ENCODE measurements at regions not wholly inside any gene's neighbourhood (a gene's known extent, or its start where the extent isn't known, plus 50 kb on each side); places are given as distances from the start of the nearest gene placed in this dataset.

DNA sequence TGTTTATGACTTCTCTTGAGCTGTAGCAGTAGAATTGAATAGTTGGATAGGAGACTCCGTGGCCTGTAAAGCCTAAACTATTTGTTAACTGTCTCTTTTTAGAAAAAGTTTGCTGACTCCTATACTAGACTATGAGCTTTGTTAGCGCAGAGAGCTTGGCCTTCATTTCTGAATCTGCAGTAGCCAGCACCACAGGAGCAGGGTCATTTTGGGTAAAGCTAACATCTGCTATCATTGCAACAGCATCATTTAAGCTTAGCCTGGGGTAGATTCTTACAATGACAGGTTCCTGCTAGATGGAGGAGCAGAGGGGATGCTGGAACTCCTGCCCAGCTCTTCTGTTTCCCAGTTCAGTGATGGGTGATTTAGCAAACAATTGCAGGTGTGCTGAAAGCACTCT is 133.7 kb upstream of the ASTN2 start:
- DNase-seq (ENCODE audit: low spot score): no peak

DNA sequence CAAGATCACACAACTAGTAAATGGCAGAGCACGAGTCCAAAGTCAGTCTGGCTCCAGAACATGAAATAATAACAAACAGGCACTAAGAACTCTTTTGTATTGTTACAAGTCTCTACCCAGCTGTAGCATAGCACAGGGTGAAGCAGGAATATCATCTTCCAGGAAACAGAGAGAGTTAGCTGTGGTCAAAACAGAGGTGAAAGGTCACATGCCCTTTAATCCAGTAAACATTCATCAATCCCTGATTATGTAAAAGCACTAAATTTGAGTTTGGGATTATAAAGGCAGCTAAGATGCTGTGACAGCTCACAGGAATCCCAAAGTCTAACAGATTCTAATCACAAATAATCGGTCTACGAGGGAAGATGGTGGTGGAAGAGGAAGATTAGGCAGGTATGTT is 133.0 kb upstream of the ASTN2 start:
- no peak for DNase-seq (ENCODE audit: low spot score)

- no peak for DNase-seq (ENCODE audit: low spot score)
Measured at GRCh38 chr9:117546894-117547678, 132.2 kb upstream of the ASTN2 start.

DNA sequence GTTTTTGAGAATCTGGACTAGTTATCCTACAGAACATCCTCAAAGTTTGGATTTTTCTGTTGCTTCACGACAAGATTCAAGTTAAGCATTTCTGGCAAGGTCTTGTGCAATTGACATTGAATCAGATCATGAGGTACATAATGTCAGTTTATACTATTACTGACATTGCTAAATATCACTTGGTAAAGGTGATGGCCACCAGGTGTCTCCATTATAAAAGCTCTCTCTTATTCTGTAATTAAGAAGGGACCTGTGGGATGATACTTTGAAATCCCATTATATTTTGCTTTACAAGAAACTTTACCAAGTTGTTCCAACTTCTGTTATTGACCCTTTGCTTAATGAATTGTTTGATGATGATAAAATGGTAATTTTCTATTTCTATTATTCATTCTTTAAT is 131.0 kb upstream of the ASTN2 start:
- no peak for DNase-seq (ENCODE audit: low spot score)

GRCh38 chr9:117543089-117543488 is 128.2 kb upstream of the ASTN2 start:
- no peak for DNase-seq (ENCODE audit: low spot score)

- no peak for DNase-seq (ENCODE audit: low spot score)
Measured at GRCh38 chr9:117542021-117542420, 127.2 kb upstream of the ASTN2 start.

DNA sequence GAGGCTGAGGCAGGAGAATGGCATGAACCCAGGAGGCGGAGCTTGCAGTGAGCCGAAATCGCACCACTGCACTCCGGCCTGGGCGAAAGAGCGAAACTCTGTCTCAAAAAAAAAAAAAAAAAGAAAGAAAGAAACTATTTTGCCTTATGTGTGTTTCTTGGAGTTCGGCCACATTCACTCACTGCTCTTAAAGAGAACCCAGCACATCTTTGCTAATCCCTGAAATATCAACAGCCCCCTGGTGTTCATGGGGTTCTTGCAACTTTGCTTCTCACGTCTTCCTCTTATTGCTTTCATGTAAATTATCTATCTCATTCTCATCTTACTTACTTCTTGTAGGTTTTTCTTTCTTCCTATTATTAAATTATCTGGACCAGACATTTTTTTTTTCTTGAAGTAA is 126.3 kb upstream of the ASTN2 start:
- DNase-seq (ENCODE audit: low spot score): no peak

DNA sequence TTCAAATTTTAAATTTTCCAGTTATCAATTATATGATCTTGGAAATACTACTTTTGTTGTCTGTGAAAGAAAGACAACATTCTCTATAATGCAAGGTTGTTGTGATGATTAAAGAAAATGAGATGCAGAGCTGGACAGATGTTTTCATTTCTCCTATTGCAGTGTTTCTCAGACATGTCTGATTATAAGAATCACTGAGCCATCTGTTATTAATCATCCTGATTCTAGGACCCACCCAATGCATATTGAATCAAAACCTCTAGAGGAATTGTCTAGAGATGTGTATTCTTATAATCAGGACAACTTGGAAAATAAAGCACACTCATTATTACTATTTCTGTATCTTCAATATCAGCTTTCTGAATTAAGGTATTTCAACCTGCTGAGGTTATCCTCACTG is 121.1 kb upstream of the ASTN2 start:
- DNase-seq (ENCODE audit: low spot score): no peak

DNA sequence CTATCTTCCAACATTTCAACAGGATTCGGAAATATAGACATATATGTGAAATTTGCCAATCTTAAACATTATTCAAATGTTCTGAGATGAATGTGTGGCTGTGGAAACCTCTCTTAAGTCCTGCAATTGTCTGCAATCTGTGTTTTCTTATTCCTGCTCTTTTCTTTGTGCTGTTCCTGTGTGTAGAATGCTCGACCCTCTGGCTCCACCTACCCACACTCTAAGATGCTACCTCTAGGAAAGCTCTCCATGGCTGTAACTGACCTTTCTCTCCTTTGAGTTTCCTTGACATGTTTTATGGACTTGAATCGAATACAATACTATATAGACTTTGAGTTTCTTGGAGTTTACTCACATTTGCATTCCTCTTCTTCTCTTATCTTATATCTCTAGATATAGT is 120.6 kb upstream of the ASTN2 start:
- no peak for DNase-seq (ENCODE audit: low spot score)

DNA sequence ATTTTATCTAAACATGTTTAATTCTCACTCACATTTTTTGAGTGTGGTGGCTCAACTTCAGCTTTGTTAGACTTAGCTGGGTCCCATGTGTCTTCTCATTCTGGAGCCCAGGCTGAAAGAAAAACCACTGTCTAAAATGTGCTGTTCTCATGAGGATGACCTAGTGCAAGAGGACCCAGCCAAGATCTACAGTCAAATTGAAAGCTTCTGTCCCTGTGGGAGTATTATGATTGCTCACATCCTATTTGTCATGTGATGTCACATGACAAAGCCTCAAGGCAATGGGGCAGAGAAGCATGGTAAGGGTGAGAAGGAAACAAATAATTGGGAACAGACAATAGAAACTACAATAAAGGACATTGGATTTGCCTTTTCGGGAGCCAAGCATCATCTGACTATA is 113.4 kb upstream of the ASTN2 start:
- no peak for DNase-seq (ENCODE audit: low spot score)

DNA sequence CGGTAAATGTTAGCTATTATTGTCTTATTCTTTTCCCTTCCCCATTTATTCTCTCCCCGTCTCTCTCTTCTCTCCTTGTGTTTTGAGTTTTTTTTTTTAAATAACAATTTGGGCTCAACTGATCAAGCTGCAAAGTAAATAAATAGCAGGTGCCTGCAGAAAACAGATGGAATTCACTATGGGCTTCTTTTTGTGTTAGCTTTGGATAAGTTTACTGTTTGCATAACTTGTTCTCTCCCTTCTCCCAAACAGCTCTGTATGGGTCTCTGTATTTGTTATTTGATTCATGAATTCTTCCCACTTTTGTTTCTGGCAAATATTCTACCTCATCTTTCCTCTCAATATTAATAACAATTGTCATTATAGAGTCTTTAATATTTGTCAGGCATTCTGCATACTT is 111.8 kb upstream of the ASTN2 start:
- no peak for DNase-seq (ENCODE audit: low spot score)

DNA sequence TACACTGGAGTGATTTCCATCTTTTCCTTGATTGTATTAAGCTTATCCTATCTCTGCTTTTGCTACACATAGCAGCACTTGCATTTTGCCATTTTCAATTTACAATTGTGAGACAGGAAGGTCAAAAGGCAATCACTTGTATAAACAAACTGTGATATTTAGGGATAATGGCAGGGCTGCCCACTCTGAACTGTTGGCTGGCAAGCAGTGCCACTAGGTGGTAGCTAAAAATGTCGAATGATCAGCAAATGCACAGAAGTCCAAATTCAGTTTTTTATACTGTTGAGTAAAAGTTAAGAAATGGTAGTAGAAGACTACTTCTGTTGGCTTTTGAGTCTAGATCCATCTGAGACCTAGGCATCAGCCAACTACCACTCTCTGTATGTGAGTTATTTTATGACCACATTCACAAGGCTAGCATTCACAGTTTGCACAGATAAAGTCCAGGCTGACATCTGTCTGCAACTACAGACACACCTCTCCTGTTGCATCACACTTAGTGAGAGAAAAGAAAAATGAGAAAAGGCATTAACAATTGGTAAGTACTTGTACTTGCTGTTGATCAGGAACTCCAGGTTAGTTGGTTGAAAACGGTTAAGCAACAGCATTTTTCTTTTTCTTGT is 108.8 kb upstream of the ASTN2 start:
- no peak for DNase-seq (ENCODE audit: low spot score)

DNA sequence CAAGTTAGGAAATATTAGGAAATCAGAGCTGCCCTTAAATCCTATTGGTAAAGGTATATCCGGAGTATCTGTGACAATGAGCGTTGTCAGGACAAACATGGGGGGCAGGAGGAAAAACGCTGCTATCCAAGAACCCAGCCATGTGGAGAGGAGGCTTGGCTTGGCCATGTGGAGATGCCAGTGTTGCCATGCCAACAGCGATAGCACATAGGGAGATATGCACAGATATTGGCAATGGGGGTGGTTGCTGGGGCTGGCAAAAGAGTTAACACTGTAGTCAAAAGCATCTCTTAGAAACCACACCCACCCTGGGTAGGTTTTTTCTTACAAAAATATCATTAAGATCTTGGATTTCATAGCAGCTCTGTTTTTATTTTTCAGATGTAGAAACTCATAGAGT is 106.4 kb upstream of the ASTN2 start:
- no peak for DNase-seq (ENCODE audit: low spot score)

DNA sequence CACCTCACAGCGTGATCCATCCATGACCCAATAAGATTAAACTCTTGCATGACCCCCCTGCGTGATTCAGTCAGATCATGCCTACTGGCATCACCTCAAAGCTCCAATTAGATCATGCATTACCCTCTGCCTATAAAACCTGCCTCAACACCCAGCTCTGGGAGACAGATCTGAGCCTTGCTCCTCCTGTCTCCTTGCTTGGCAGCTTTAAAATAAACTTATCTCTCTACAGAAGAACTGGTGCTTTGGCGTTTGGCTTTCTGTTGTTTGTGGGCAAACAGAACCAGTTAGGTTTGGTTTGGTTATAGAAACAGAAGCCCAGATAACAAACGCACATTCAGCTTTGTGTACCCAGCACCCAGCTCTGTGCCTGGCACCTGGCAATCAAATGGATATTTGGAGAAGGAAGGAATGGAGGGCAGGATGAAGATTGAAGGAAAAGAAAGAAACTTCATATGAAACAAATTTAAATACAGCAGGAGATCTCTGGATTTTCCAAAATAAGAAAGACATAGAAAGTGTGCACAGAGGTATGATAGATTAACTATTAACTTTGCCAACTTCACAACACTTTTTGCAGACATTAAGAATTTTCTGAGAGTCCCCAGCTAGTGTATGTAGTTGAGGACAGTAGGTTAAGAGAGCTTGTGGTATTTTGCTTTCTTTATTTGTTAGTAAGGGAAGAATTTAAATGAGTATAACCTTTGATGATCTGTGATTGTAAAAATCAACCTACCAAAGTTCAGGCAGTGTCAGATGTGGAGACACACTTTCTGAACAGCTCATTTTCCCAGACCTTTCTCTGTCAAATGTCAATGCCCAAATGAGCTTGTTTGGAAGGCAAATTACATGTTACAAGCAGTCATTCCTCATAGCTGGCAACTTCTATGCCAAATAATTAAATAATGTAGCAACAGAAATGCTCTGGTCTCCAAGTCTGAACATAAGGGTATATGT is 102.1 kb upstream of the ASTN2 start:
- DNase-seq (ENCODE audit: low spot score): no peak

DNA sequence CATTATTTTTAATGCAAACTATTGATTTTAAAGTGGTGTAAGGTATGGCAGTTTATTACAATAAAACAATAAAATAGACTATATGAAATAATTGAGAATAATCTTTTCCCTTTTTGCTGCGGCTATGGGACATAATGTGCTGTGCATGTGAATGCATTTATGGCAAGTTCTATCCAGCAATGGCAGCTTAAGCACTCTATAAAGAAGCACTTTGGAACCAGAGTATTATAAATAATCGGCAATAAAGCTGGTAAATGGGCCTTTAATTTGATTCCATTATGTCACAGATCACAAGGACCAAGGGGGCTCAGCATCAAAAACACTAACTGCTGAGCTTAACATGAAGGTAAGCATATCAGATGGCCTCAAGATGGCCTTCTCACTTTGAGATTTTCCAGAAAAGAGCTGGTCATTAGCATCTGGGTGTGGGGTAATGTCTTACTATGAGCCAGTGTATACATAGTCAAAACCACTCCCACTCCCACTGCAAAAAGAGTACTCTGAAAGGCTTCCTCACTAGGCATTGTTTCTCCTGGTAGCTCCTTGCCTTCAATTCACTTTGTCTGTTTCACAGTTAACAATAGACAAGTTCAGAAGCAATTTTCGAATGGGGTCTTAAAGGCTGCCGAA is 97.1 kb upstream of the ASTN2 start:
- no peak for DNase-seq (ENCODE audit: low spot score)

GRCh38 chr9:117496307-117496706 is 81.5 kb upstream of the ASTN2 start:
- DNase-seq (ENCODE audit: low spot score): no peak

- no peak for DNase-seq (ENCODE audit: low spot score)
Measured at GRCh38 chr9:117494401-117495090, 79.7 kb upstream of the ASTN2 start.

DNA sequence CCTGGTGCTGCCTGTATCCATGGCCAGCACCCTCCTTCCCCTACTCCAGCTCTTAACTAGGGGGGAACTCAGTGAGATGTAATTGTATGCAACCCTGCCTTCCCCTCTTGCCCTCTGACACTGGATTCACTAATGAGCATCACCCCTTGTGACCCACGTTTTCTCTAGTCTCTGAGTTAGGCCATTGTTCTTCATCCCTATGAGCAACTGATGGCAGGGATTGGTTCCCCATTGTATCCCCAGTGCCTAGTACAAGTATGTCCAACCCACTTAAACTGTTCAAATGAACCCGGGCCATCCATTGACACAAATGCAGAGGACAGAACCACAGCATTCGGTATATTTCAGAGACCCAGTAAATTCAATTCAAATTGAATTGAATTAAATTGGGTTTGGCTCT is 77.6 kb upstream of the ASTN2 start:
- DNase-seq (ENCODE audit: low spot score): no peak

DNA sequence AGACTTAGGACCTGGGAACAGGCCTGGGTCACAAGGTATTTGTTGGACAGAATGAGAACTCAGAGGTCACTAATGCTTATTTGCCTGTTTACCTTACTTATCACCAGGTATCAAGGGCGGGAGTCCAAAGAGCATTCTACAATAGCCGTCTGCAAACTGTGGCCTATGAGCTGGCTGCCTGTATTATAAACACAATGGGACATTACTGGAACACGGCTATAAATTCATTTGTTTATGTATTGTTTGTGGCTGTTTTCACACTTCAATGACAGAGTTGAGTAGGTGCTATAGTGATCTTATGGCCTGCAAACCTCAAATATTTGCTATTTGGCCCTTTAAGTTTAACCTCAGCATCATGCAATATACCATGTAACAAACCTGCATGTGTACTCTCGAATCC is 76.6 kb upstream of the ASTN2 start:
- no peak for DNase-seq (ENCODE audit: low spot score)

- no peak for DNase-seq (ENCODE audit: low spot score)
Measured at GRCh38 chr9:117490199-117490598, 75.3 kb upstream of the ASTN2 start.

DNA sequence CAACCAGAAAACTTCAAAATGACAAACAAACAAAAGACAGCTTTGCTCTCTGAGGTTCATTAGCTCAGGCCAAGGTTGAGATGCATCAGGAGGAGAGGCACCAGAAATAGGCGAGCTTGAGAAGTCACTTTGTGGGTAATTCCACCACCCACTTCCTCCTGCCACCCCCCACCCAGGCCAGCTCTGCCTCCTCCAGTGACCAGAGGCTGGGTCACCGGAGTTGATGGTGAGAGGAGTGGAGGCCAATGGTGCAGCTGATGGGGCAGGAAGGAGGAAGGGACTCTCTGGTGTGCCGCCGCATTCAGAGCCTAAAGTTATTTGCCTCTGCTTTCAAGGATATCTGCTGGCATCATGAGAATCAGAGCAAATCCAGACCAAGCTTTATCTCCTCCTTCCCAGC is 73.8 kb upstream of the ASTN2 start:
- DNase-seq (ENCODE audit: low spot score): no peak
